AML-193 (cell line): ENCODE measurements at regions not wholly inside any gene's neighbourhood (a gene's known extent, or its start where the extent isn't known, plus 50 kb on each side); places are given as distances from the start of the nearest gene placed in this dataset.
"Not testable (repeated sequence)": the region's sequence is repeated elsewhere in the genome, so short reads cannot be mapped to it uniquely, and the experiment has no call there.

Experiments used
- DNase-seq, 2 experiments: peaks; one replicate each; lab custom pipeline; 2025; lab: John Stamatoyannopoulos, UW

DNA sequence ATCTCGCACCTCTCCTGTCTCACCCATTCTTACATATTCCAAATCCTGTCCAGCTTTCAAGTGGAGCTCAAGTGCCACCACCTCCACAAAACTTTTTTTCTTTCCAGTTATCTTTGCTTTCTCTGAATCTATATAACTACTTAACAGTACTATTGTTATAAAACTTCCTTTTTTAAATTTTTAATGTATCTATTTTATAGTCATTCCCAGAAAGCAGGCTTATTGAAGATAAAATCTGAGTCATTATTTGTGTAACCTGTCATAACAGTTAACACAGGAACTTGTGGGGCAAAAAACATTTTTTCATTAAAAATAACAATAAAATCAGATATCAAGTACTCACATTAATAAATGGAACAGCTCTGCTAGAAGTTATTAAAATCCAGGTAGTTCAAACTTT lies 73.3 kb upstream of the ALCAM start:
- DNase-seq: no peak

DNA sequence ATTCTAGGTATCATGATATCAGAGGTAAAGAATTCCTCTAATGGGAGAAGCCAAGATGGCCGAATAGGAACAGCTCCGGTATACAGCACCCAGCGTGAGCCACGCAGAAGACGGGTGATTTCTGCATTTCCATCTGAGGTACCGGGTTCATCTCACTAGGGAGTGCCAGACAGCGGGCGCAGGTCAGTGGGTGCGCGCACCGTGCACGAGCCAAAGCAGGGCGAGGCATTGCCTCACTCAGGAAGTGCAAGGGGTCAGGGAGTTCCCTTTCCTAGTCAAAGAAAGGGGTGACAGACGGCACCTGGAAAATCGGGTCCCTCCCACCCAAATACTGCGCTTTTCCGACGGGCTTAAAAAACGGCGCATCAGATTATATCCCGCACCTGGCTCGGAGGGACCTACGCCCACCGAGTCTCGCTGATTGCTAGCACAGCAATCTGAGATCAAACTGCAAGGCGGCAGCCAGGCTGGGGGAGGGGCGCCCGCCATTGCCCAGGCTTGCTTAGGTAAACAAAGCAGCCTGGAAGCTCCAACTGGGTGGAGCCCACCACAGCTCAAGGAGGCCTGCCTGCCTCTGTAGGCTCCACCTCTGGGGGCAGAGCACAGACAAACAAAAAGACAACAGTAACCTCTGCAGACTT lies 70.4 kb upstream of the ALCAM start:
- DNase-seq: not testable (repeated sequence)

DNA sequence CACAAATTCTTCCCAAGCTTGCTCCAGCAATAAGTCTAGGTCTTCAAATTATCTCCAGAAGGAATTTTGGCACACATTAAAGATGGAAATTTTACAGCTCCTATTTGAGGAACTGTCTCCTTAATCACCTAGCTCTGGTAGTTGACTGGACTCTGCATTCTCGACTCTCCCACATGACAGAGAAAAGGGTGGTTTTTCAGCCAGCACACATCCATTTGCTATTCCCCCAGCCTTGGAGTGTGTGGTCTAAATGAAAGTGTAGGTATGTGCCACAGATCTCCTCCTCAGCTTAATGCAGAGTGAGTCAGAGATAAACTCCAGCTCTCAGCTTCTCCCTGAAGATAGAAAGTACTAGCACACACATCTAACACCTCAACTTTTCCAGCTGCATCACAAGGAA lies 62.2 kb upstream of the ALCAM start:
- DNase-seq: no peak

DNA sequence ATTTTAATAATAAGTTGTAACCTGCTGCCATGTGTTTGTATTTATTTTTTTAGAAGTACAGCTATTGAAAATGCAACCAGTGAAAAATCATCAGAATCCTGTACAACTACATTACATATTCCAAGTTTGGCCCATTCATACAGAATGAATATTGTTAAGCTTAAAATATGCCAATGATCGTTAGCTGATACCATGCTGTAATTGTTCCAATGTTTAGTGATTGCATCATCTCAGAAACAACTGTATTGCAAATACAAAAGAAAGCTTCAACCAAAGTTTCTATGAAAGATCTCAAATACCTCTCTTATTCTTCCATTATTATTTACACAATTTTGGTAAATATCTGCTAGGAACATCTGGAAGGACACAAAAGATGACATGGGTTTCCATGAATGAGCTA lies 51.6 kb upstream of the ALCAM start:
- no peak for DNase-seq

DNA sequence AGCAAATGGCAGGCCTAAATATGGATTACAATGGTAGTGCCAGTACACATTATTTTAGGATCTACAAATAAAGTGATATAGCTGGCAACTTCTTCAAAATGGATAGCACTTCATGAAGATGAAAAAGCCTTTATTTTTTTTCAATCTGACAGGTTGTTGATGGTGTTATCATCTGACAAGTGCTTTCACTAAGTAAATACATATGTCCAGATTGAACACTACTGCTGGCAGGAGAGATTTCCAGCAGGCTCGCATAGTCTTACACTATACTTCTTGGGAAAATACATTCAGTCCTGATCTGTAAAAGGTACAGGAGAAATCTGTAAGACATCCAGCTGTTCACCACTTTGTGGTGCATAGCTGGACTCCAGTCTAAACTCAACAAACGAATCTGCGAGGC lies 50.9 kb upstream of the ALCAM start:
- DNase-seq: no peak

DNA sequence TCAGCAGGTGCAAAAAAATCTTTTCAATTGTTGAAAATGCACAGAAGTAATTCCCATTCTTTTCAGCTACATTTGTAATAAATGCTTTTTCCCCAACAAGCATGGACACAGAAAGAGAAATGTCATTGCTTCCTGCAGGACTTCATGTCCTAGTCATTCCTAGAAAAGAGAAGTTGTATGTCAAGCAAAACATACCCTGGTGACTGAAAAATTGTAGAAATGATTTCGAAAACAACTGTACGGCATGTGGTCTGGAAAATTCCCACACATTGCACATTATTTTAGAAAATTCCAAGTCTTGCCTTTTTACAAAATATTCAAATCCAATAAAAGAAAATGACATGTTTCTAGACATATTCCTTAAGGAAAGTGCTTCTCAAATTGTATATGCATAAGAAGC lies 50.4 kb upstream of the ALCAM start:
- DNase-seq: no peak
